HG02678 (cell line): ENCODE measurements at regions not wholly inside any gene's neighbourhood (a gene's known extent, or its start where the extent isn't known, plus 50 kb on each side); places are given as distances from the start of the nearest gene placed in this dataset.
"Not testable (repeated sequence)": the region's sequence is repeated elsewhere in the genome, so short reads cannot be mapped to it uniquely, and the experiment has no call there.

Experiments used
- ATAC-seq: cut with Tn5 transposase; IDR thresholded peaks from one replicate; pipeline ENCODE4 v1.9.1; 2021; ENCODE audit warnings: mild to moderate bottlenecking, moderate library complexity; ENCODE audit not compliant: unreplicated experiment

- no peak for ATAC-seq
Measured at GRCh38 chr2:210955591-210955990, 399.2 kb downstream of the CPS1 start.

- ATAC-seq = no peak
Measured at GRCh38 chr2:210956101-210956500, 399.7 kb downstream of the CPS1 start.

GRCh38 chr2:210961249-210961648 lies 404.9 kb downstream of the CPS1 start:
- no peak for ATAC-seq

GRCh38 chr2:210963386-210963785 lies 407.0 kb downstream of the CPS1 start:
- ATAC-seq = no peak

DNA sequence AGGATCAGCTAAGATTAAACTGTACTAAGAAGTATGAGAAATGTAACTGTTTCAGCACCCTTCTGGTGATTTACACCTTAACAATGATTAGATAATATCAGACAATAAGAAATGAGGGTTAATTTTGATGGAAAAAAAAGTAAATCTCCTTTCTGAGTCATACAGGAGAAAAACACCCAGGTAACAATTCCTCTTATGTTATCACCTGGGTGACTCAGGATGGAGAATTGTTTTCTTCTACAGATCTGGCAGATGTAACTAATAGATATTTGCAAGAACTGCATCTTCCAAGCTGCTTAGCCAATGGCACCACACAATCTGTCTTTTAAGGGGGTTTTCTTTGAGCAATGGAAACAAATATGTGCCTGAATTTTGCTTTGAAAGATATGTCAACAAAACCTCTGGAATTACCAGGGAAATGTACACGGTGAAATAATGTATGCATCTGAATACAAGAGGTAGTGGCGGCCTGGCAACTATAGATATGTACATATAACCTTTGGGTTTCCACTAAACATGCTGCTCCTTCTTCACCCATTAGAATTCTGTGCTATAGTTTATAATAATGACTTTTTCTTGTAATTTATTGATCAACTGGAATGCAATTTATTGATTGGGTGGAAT lies 407.9 kb downstream of the CPS1 start:
- ATAC-seq = no peak

DNA sequence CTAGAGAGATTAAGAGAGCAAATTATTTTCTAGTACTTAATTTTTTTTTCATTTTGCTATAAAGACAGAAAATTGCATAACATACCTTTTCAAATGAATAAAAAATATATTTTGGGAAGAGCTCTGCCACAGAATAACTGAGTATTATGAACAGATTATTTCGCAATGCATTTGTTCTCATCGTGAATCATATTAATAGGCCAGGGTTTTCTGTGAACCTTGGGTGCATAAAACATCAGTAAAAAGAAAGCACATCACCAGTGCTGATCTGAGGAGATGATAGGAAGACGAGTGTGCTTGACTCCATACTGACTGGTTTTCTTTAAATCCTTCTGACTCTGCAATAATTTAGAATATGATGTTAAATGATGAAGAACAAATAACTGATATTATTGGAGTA lies 409.1 kb downstream of the CPS1 start:
- no peak for ATAC-seq

- no peak for ATAC-seq
Measured at GRCh38 chr2:210966330-210966729, 409.9 kb downstream of the CPS1 start.

GRCh38 chr2:210971431-210971830 lies 415.0 kb downstream of the CPS1 start:
- ATAC-seq = no peak

GRCh38 chr2:210986806-210987205 lies 430.4 kb downstream of the CPS1 start:
- ATAC-seq = not testable (repeated sequence)

DNA sequence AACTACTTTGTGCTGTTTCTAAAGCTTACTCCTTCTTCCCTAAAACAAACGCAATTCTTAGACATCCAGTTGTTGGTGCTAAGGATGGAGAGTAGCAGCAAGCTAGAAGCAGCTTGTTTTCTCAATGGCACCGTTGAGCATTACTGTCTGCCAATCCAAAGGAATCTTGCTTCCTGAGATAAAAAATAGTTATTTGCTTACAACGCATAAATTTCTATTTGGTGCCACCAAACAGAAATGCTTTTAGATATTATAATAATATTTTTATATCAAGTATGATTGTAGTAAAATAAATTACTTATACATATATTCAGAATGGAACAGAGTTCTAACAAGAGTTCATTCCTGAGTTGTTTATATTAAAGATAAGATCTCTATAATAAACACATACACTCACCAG lies 434.7 kb downstream of the CPS1 start:
- no peak for ATAC-seq

DNA sequence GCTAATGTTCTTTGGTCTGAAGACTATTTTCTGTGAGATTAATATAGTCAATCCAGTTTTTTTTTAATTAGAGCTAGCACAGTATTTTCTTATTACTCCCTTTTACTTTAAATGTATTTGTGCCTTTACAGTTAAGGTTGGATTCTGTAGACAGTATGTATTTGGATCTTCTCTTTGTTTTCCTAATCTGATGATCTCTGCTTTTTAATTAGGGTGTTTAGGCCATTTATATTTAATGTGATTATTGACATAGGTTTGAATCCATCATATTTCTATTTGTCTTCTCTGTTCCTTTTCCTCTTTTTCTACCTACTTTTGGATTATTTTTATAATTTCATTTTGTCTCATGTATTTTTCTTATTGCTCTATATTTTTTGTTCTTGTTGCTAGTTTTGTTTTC lies 437.7 kb downstream of the CPS1 start:
- ATAC-seq = no peak

DNA sequence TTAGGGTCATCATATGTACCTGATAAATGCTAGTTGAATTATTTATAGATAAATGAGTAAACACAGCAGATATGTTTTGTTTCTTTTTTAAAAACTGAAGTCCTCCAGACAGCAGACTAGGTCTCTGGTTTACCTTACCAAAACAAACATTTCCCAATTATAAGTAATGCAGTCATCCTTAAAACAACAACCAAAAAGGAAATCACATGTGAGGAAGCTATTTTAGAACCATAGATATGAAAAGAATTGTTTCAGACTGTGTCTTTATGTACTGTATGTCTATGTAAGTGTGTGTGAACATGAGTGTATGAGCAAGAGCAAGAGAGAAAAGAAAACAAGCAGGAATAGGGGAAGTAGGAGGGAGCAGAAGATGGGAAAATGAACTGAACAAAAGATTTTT lies 441.0 kb downstream of the CPS1 start:
- ATAC-seq = no peak

DNA sequence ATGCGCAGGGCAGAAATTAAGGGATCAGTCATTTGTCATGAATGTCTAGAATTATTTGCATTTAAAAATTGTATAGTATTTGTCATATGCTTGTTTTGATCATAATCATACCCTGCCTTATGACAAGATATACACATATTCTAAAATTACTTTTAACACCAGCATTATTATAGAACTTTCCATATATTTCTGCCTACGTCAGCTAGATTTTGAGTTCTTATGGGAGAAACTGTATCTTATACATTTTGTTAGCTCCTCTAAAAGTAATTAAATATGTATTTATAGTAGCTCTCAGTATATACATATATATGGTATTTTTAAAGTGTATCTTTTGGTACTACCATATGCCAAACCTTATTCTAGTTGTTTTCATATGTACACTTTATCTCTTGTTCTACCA lies 441.9 kb downstream of the CPS1 start:
- no peak for ATAC-seq

DNA sequence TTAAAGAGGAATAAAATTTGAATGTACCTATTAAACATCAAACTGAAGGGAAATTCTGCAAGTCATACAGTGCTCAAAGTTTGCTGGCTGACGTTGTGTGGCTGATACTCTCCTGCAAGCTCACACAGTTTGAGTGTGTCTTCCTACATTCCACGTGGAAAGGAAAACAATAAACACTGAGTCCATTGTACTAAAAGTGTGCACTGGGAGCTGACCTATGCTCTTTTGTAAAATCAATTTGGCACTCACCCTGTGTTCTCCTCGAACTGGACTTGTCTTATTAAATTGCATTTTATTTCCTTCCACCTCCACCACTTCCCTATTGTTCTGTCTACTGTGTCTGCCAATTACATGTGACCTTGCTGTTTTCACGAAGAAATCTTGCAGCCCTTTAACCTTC lies 458.0 kb downstream of the CPS1 start:
- ATAC-seq = no peak

DNA sequence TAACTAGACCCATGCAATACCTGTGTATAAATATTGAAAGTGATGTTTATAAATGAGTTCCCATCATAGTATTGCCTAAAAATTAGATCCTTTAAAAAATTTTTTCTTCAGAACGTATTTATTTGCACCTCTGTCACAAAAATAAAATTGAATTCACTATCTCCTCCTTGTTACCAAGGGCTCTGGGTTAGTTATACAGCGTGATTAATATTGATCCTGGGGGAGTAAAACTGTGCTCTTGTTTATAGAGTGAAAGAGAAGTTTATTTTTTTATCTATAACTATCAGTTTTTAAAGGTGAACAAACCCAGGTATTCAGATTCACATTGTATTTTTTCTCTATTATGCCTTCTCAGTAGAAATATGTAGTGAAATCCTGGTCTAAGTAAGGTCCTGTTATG lies 458.5 kb downstream of the CPS1 start:
- ATAC-seq = no peak

DNA sequence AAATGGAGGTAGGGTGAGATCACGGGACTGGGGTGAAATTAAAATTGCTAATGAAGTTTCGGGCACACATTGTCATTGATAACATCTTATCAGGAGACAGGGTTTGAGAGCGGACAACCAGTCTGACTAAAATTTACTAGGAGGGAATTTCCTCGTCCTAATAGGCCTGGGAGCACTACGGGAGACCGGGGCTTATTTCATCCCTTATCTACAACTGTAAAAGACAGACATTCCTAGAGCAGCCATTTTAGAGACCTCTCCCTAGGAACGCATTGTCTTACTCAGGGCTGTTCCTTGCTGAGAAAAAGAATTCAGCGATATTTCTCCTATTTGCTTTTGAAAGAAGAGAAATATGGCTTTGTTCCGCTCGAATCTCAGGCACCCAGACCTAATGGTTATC lies 468.7 kb downstream of the CPS1 start:
- not testable (repeated sequence) for ATAC-seq

GRCh38 chr2:211026109-211026508 lies 469.7 kb downstream of the CPS1 start:
- no peak for ATAC-seq

DNA sequence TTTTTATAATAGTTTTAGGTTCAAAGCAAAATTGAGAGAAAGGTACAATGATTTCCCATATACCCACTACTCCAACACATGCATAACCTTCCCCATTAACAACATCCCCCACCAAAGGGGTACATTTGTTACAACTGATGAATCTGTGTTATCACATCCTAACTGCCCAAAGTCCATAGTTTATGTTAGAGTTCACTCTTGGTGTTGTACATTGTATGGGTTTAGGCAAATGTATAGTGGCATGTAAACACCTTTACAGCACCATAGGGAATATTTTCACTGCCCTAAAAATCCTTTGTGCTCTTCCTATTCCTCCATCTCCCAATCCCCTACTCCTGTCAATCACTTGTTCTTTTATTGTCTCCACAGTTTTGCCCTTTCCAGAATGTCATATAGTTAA lies 471.6 kb downstream of the CPS1 start:
- ATAC-seq = no peak

DNA sequence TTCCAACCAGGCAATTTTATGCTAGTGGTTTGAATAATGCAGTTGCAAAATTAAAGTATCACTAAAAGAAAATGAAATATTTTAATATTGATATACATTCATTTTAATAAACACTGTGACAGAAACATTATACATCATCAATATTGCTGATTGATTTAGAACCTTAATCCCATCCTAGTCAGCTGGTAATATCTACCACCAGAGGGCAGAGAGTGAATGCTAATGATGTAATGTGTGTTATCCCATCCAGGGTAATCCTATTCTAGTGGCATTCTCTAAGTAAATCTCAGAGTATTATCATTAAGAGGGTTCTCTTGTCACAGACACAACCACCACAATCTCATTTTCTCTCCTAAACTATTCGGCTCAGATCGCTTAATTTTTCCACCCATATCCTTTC lies 477.4 kb downstream of the CPS1 start:
- ATAC-seq = no peak

GRCh38 chr2:211035548-211036185 lies 479.3 kb downstream of the CPS1 start:
- peak; percentile 50 for ATAC-seq

DNA sequence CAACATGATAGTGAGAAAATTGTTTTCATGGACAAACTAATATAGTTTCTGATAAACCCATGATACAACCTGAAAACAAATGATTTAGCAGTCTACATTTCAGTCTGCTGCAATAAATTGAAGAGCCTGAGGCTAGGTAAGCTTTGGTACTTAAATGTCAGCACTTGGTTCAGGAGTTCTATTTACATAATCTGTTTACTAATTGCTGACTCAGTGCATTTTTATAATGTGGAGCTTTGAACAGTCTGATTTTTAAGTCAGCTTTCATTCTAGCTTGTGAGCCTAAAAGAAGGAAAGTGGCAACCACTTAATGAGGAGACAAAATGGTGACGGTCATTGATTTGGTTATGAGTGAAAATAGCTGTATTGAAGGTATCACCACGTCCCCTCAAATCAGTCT lies 488.6 kb downstream of the CPS1 start:
- no peak for ATAC-seq

- ATAC-seq = no peak
Measured at GRCh38 chr2:211049321-211050018, 493.1 kb downstream of the CPS1 start.
